ENCODE measurements at regions not wholly inside any gene's neighbourhood (a gene's known extent, or its start where the extent isn't known, plus 50 kb on each side); places are given as distances from the start of the nearest gene placed in this dataset.

DNA sequence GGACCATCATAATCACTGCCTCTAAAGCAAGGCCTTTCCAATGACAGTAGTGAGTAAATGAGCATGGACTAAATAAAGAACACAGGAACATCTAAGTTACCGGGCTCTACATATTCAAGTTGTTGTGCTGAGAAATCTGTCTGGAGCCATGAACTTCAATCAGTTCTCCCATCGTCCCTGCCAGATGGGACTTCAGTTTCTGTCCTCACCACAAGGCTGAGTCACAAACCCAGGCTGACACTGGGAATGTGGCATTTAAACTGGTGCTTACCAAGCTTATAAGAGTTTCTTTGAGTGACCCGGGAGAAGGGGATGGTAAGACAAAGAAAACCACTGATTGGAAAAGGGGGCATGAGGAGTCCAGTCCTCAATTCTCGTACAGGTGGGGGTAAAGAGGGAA, 497.0 kb downstream of the MAFB start:
- FAIRE-seq (no peak), DNase-seq (ENCODE audit: insufficient read length, low spot score) (no peak)

DNA sequence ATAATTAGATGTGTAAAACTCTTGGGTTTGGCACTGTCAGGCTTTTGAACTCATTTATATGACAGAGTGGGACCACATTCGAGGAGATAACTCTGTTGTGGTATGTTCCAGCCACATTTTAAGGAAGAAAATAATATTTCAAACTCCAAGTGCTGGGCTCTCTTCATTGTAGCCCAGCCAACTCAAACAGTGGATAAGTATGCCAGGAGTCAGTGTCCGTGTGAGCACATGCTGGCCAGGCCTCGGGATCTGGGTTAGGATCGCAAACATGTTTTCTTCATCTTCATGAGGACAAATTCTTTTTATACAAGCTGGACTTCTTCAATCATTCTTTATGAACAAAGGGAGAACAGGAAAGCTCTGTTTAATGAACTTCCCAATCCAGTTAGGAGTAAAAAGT, 497.5 kb downstream of the MAFB start:
- FAIRE-seq, result no peak
- no peak for DNase-seq (ENCODE audit: insufficient read length, low spot score)

DNA sequence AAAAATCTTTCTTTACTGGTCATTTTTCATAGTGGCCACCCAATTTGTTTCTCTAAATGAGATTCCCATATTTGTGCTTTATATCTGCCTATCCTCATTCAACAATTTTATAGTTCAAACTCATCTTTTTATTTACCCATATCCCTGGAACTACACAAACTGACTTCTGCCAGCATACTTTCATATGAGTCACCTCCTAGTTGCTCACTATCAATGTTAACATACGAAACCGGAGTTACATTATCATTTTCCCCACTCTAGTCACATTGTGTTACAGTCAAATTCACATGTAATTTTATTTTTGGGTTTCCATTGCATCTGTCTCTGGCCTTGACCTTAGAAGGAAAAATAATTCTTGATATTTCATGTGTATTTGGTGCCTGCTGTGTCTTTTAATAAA, 499.4 kb downstream of the MAFB start:
- FAIRE-seq, result no peak
- DNase-seq (ENCODE audit: insufficient read length, low spot score), result no peak

DNA sequence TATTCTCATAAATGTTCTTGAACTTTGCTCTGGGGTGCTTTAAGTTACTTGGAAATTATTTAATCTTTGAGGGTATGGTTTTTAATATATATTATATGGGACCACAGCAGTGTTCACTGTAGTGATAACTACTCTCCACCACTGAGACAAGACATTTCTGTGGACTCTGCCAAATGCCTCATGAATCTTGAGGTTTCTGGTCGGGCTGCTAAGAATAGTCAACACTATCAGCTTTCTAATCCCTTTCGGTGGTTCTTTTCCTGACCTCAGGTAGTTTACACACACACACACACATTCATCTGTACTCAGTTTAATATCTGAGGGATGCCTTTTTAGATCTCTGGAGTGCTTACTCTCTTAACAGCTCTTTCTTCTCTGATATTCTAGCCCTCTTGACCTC, 500.7 kb downstream of the MAFB start:
- DNase-seq (ENCODE audit: insufficient read length, low spot score) (no peak), FAIRE-seq (no peak)

- no peak for DNase-seq (ENCODE audit: insufficient read length, low spot score)
- FAIRE-seq, result no peak
These were observed 502.2 kb downstream of the MAFB start for GRCh38 chr20:40186826-40187225.

- no peak for FAIRE-seq
- no peak for DNase-seq (ENCODE audit: insufficient read length, low spot score)
These were observed 507.4 kb downstream of the MAFB start for GRCh38 chr20:40181676-40182075.

DNA sequence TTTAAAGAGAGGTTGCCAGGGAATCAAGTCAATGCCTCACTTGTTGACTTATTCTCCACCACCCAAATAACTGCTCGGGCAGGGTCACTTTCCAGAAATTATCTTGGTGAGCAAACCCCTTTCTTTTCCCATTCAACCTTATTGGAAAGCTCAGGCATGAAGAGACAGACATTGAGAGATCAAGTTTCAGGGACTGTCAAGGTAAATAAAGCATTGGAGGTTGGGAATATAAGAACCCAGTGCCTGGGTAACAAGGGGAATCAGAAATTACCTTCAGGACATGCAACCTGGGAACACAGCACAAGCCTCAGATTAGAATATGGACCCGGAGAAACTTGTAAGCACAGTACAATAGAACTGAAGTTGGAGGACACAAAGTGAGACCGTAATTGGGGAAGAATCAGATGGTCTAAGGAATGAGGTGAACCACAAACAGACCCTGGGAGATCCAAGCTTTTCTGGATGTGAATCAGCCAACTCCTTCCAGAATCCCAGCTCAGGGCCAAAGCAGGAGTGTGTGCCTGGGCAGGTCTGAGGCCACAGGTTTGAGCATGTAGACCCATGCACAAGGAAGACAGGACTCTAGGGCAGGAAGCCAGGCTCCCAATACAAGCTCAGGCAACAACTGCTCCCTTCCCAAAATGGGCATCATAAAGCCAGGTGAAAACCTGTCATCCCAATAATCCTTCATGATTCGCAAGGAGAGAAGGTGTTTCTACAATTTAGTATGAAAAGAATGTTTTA, 512.8 kb downstream of the MAFB start:
- FAIRE-seq, result no peak

GRCh38 chr20:40175296-40175695, 513.7 kb downstream of the MAFB start:
- DNase-seq (ENCODE audit: insufficient read length, low spot score) (no peak), FAIRE-seq (no peak)

More for the DNA sequence above, 512.8 kb downstream of the MAFB start:
- no peak for DNase-seq (ENCODE audit: insufficient read length, low spot score)

GRCh38 chr20:40173872-40174271, 515.2 kb downstream of the MAFB start:
- peak; percentile 20 for FAIRE-seq

DNA sequence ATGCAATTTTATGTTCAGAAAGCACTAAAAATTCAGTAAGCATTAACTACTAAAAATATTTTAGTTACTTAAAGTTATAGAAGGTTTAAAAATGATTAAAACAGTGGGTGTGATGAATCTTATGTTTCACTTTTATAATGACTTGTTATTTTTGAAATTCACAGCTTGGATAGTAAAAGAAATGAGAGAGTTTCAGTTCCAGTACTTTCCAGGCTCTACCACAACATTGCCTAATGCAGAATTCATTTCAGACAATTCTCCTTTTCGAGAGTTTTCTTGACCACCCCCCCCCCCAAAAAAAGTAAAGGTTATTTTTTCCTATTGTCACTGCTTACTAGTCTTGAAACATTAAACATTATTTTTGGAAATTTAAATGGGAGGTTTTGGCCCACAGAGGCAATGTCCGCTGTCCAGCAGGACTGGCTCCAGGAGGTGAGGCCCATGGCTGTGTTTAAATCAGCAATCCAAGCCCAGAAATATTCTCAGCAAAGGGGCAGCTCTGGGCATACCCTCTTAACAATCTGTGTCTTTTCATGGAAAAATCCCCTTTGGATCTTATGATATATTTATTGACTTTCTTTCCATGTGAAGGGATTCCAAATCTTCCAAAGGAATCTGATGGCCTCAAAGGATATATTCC, 519.9 kb downstream of the MAFB start:
- FAIRE-seq, result no peak
- DNase-seq (ENCODE audit: insufficient read length, low spot score), result no peak

More at GRCh38 chr20:40173872-40174271, 515.2 kb downstream of the MAFB start:
- DNase-seq (ENCODE audit: insufficient read length, low spot score), result no peak

DNA sequence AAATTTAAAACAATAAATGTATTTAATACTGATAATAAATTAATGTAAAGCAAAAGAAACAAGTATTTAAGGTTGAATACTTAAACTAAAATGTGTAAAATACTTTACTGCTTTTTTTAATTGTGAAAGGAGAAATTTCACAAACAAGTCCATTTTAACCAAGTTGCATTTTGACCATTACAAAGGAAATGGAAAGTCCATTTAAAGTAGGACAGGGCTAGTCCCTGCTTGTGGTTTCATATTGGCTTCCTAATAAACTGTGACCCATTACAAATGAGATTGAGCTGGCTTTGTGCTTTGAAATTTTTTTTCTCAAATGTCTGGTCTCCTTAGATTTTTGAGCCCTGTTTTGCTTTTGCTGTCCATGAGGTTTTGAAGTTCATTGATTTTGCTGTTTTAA, 527.6 kb downstream of the MAFB start:
- DNase-seq (ENCODE audit: insufficient read length, low spot score), result no peak
- no peak for FAIRE-seq

GRCh38 chr20:40160097-40160550, 528.9 kb downstream of the MAFB start:
- DNase-seq (ENCODE audit: insufficient read length, low spot score) (peak; percentile 6), FAIRE-seq (no peak)

DNA sequence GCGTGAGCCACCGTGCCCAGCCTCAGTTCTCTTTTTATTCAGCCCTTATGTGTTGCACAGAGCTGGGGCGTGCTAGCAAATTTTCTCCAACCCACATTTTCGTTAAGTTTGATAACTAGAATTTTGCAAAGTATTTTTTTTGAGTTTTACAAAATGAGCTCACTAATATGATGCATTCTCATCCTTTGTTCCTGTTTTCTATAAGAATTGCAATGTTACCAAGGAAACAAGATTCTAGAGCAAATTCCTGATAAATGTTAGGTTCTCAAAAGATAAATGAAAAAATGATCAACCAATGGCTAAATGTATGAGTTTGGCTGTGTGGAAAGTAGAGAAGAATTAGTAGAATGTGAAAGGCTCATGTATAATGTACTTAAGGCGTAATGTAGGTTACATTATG, 529.8 kb downstream of the MAFB start:
- no peak for FAIRE-seq
- no peak for DNase-seq (ENCODE audit: insufficient read length, low spot score)

DNA sequence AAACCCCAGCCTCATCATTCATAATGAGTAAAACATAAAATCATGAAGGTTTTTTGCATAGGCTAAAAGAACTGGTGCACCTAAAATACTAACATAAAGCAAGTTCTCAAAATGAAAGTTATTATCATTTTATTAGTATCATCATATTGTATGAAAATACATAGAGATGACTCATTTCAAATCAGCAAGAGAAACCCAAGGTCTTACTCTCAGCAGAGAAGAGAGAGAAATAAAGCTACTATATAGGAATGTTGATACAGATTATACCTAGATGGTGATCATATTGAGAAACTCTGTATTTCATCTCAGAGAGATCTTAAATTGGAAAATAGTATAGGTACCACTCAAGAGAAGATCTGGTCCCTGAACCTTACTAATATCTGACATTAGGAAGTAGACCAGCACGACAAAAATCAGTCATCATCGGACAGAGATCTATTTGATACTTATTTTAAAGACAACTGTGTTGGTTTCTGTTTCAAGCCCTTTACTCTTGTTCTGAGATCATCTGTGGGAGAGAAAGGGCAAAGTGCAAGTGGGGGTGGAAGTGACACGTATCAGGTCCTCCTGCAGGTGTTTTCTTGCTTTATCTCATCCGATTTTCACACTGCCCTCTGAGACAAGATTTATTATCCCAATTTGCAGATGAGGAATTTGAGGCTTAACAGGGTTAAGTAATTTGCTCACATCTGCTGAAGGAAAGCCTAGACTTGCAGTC, 532.3 kb downstream of the MAFB start:
- FAIRE-seq (no peak), DNase-seq (ENCODE audit: insufficient read length, low spot score) (no peak)

DNA sequence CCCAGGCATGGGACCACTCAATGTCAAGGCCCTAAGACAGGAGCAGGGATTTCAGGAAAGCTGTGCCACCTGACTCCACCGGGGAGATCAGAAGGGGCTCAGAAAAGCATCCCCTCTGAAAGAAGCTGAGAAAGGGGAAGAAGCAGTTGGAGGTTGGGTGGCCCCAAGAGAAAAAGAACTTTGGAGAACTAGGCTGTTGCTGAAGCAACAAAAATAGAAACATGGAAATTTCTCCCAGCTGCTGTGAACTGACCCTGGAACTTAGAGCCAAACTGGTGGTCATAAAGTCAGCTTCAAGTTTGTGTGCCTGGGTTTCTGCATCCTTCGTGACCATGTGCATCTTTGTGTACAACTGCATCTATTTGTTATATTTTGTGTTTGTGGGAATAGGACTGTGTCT, 534.5 kb downstream of the MAFB start:
- FAIRE-seq (no peak), DNase-seq (ENCODE audit: insufficient read length, low spot score) (no peak)

GRCh38 chr20:40148886-40149285, 540.1 kb downstream of the MAFB start:
- FAIRE-seq (no peak), DNase-seq (ENCODE audit: insufficient read length, low spot score) (no peak)

- FAIRE-seq (no peak), DNase-seq (ENCODE audit: insufficient read length, low spot score) (no peak)
These were observed 543.0 kb downstream of the MAFB start for GRCh38 chr20:40146071-40146470.

DNA sequence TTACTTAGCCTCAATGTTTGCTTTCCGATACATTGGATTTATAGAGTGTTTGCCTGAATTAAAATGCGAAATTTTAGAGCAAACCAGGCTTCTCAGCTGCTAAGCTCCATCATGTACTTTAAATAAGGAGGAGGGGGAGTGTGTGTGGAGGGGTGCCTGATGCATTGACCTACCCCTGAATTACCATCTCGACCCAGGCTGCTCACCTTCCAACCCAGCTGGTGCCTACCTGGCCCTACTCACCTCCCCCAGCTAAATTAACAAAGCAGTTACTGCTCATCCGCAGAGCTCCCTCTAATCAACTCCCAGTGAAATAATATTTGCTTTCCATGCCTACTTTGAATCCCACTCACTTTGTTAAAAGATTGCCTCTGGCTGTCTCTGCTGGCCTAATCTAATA, 544.5 kb downstream of the MAFB start:
- DNase-seq (ENCODE audit: insufficient read length, low spot score) (no peak), FAIRE-seq (no peak)

GRCh38 chr20:40134176-40134575, 554.9 kb downstream of the MAFB start:
- DNase-seq (ENCODE audit: insufficient read length, low spot score) (no peak), FAIRE-seq (no peak)

DNA sequence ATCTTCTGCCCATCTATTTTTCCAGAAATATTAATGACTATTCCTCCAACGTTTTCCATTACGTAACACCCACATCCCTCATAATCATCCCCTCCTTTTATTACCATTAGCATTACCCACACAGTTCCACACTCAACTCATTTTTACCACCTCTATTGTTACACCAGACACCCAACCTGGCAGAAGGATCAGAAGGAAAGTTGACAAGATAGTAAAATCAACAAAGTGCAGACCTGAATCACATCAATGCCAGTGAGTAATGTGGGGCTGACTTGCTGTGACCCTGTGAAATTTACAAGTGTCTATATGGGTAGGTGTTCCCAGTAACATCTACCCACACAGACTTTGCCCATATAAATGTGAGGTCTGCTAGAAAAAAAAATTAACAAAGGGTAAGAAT, 568.2 kb downstream of the MAFB start:
- no peak for DNase-seq (ENCODE audit: insufficient read length, low spot score)
- FAIRE-seq, result peak; percentile 67

DNA sequence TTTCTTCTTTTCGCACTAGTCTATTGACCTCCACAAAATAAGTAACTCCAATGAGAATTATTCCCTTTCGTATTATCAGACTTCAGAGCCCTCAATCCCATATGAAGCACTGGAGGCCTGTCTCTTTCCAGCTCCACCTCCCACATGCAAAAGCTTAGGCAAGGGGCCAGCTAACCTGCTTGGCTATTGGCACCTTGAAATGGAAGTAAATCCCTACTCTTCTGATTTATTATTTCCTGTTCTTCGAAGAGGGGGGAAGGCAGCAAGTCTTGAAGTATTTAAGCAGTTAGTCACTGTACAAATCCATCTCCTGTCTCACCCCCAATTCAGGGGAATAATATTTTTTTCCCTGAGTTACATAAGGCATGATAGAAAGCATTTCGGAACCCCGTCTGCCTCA, 577.8 kb downstream of the MAFB start:
- no peak for DNase-seq (ENCODE audit: insufficient read length, low spot score)
- no peak for FAIRE-seq

GRCh38 chr20:40110311-40110831, 578.7 kb downstream of the MAFB start:
- no peak for FAIRE-seq
- no peak for DNase-seq (ENCODE audit: insufficient read length, low spot score)
